HEK293 (cell line): ENCODE measurements at regions not wholly inside any gene's neighbourhood (a gene's known extent, or its start where the extent isn't known, plus 50 kb on each side); places are given as distances from the start of the nearest gene placed in this dataset.

ENCODE experiments used
- CTCF ChIA-PET: fragments of 350-600 bp; formaldehyde crosslinking; extraction: SDS; loops from one replicate; lab custom pipeline; 2021; ENCODE audit warnings: antibody characterized with exemption; lab: Yijun Ruan, JAX
- POLR2A ChIA-PET: fragments of 300-600 bp; formaldehyde crosslinking; extraction: SDS; loops from one replicate; lab custom pipeline; 2020; ENCODE audit warnings: antibody characterized with exemption, inconsistent platforms; lab: Yijun Ruan, JAX
- H3K27ac ChIP-seq: fragments of 200-500 bp; sonication (Bioruptor generic); 2 replicates; pipeline ENCODE4 v1.5.1; 2014; ENCODE audit warnings: low read depth, low read length, control low read depth, inconsistent platforms; ENCODE audit errors: extremely low read depth
- H3K36me3 ChIP-seq, 2 experiments: fragments of 200-500 bp in 1 of 2; sonication (Bioruptor generic) in 1 of 2; 1 replicate in 1 of 2; 2 replicates in 1 of 2; pipeline ENCODE4 v1.5.1; 2014 to 2017; ENCODE audit warnings: inconsistent platforms in 2 of 2, low read length in 2 of 2; ENCODE audit not compliant: control insufficient read depth in 2 of 2, insufficient read depth in 1 of 2
- H3K4me1 ChIP-seq: fragments of 200-500 bp; sonication (Bioruptor generic); 2 replicates; pipeline ENCODE4 v1.5.1; 2014; ENCODE audit warnings: mild to moderate bottlenecking, low read length, inconsistent platforms; ENCODE audit not compliant: control insufficient read depth, insufficient read depth
- H3K4me3 ChIP-seq: 2 replicates; pipeline ENCODE4 v1.5.1; 2011; ENCODE audit warnings: low read depth, mild to moderate bottlenecking, control low read depth, low read length, moderate library complexity
- H3K9me3 ChIP-seq: fragments of 200-500 bp; sonication (Bioruptor generic); 2 replicates; pipeline ENCODE4 v1.5.1; 2014; ENCODE audit warnings: low read depth, low read length, inconsistent platforms; ENCODE audit not compliant: control insufficient read depth, insufficient read depth
- BCL11A ChIP-seq: fragments of 450-650 bp; formaldehyde crosslinking; IDR thresholded peaks from 2 replicates; pipeline ENCODE4 v1.5.1; 2016; ENCODE audit warnings: low read depth, missing biosample characterization, missing genetic modification characterization
- GFI1B ChIP-seq: fragments of 450-650 bp; formaldehyde crosslinking; IDR thresholded peaks from 2 replicates; pipeline ENCODE4 v1.5.1; 2016; ENCODE audit warnings: missing biosample characterization, missing genetic modification characterization
- GLI4 ChIP-seq: fragments of 450-650 bp; formaldehyde crosslinking; IDR thresholded peaks from 2 replicates; pipeline ENCODE4 v1.5.1; 2016; ENCODE audit warnings: missing biosample characterization, missing genetic modification characterization
- MEIS1 ChIP-seq: sonication (generic); formaldehyde crosslinking; IDR thresholded peaks from 2 replicates; pipeline ENCODE4 v1.8.1; 2022; ENCODE audit warnings: missing genetic modification reagents, mild to moderate bottlenecking, borderline replicate concordance
- SP2 ChIP-seq: fragments of 450-650 bp; formaldehyde crosslinking; IDR thresholded peaks from 2 replicates; pipeline ENCODE4 v1.5.1; 2016; ENCODE audit warnings: missing biosample characterization, missing genetic modification characterization
- WT1 ChIP-seq: fragments of 450-650 bp; formaldehyde crosslinking; IDR thresholded peaks from 2 replicates; pipeline ENCODE4 v1.5.1; 2016; ENCODE audit warnings: missing biosample characterization, missing genetic modification characterization
- ZFP37 ChIP-seq: fragments of 450-650 bp; formaldehyde crosslinking; IDR thresholded peaks from 2 replicates; pipeline ENCODE4 v1.5.1; 2016; ENCODE audit warnings: missing biosample characterization, missing genetic modification characterization
- ZNF169 ChIP-seq: fragments of 450-650 bp; formaldehyde crosslinking; IDR thresholded peaks from 2 replicates; pipeline ENCODE4 v1.5.1; 2016; ENCODE audit warnings: missing biosample characterization, missing genetic modification characterization
- ZNF174 ChIP-seq: fragments of 450-650 bp; formaldehyde crosslinking; IDR thresholded peaks from 2 replicates; pipeline ENCODE4 v1.5.0; 2017; ENCODE audit warnings: missing biosample characterization, mild to moderate bottlenecking, missing genetic modification characterization
- ZNF2 ChIP-seq: fragments of 450-650 bp; formaldehyde crosslinking; IDR thresholded peaks from 2 replicates; pipeline ENCODE4 v1.5.1; 2016; ENCODE audit warnings: missing biosample characterization, missing genetic modification characterization
- ZNF23 ChIP-seq: fragments of 450-650 bp; formaldehyde crosslinking; IDR thresholded peaks from 2 replicates; pipeline ENCODE4 v1.5.1; 2016; ENCODE audit warnings: missing biosample characterization, missing genetic modification characterization, borderline replicate concordance
- ZNF248 ChIP-seq: fragments of 450-650 bp; formaldehyde crosslinking; IDR thresholded peaks from 2 replicates; pipeline ENCODE4 v1.5.1; 2017; ENCODE audit warnings: missing biosample characterization, missing genetic modification characterization
- ZNF426 ChIP-seq: fragments of 450-650 bp; formaldehyde crosslinking; IDR thresholded peaks from 2 replicates; pipeline ENCODE4 v1.5.1; 2017; ENCODE audit warnings: missing biosample characterization, missing genetic modification characterization, mild to moderate bottlenecking, inconsistent platforms, moderate library complexity
- ZNF521 ChIP-seq: fragments of 450-650 bp; formaldehyde crosslinking; IDR thresholded peaks from 2 replicates; pipeline ENCODE4 v1.5.1; 2017; ENCODE audit warnings: missing biosample characterization, mild to moderate bottlenecking, missing genetic modification characterization
- ZNF530 ChIP-seq: fragments of 450-650 bp; formaldehyde crosslinking; IDR thresholded peaks from 2 replicates; pipeline ENCODE4 v1.5.1; 2016; ENCODE audit warnings: low read depth, missing biosample characterization, missing genetic modification characterization
- ZNF558 ChIP-seq: fragments of 450-650 bp; formaldehyde crosslinking; IDR thresholded peaks from 2 replicates; pipeline ENCODE4 v1.5.1; 2016; ENCODE audit warnings: missing biosample characterization, missing genetic modification characterization
- ZNF623 ChIP-seq: fragments of 450-650 bp; formaldehyde crosslinking; IDR thresholded peaks from 2 replicates; pipeline ENCODE4 v1.5.1; 2016; ENCODE audit warnings: missing biosample characterization, missing genetic modification characterization
- ZNF701 ChIP-seq: fragments of 450-650 bp; formaldehyde crosslinking; IDR thresholded peaks from 2 replicates; pipeline ENCODE4 v1.5.1; 2016; ENCODE audit warnings: missing biosample characterization, missing genetic modification characterization
- TF ChIP-seq, protein P1 (sequence below): fragments of 450-650 bp; formaldehyde crosslinking; IDR thresholded peaks from 2 replicates; pipeline ENCODE4 v1.5.1; 2017; ENCODE audit warnings: missing biosample characterization, missing genetic modification characterization
- TF ChIP-seq, protein P2 (sequence below): fragments of 450-650 bp; formaldehyde crosslinking; IDR thresholded peaks from 2 replicates; pipeline ENCODE4 v1.5.1; 2016; ENCODE audit warnings: missing biosample characterization, missing genetic modification characterization
- TF ChIP-seq, protein P3 (sequence below): fragments of 450-650 bp; formaldehyde crosslinking; conservative IDR thresholded peaks from 2 replicates; pipeline ENCODE4 v1.5.1; 2016; ENCODE audit warnings: low read depth, missing biosample characterization, missing genetic modification characterization
- TF ChIP-seq, protein P4 (sequence below): fragments of 450-650 bp; formaldehyde crosslinking; IDR thresholded peaks from 2 replicates; pipeline ENCODE4 v1.5.1; 2016; ENCODE audit warnings: missing biosample characterization, missing genetic modification characterization
- TF ChIP-seq, protein P5 (sequence below): fragments of 450-650 bp; formaldehyde crosslinking; IDR thresholded peaks from 2 replicates; pipeline ENCODE4 v1.5.1; 2017; ENCODE audit warnings: missing biosample characterization, missing genetic modification characterization

DNA sequence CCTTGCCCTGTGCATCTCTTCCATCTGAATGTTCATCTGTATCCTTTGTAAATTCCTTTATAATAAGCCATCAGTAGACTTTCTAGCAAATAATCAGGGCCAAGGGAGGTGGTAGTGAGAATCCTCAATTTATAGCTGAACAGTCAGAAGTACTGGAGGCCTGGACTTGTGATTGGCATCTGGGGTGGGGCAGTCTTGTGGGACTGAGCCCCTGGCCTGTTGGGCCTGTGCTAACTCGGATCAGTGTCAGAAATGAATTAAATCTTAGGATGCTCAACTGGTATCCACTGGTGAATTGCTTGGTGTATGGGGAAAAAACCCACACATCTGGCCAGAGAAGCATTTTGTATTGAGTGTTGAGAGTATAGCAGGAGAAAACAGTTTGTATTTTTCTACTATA lies 481.8 kb downstream of the GLRX3 start:
- POLR2A ChIA-PET, result no interaction called here
- CTCF ChIA-PET, result interaction anchor here (0.6 kb wide), 1 partner anchor 277 kb away, joined by 8 read pairs; no protein-coding TSS in a partner anchor
- H3K36me3 ChIP-seq, result no peaks in the 10 kb centered on the region

DNA sequence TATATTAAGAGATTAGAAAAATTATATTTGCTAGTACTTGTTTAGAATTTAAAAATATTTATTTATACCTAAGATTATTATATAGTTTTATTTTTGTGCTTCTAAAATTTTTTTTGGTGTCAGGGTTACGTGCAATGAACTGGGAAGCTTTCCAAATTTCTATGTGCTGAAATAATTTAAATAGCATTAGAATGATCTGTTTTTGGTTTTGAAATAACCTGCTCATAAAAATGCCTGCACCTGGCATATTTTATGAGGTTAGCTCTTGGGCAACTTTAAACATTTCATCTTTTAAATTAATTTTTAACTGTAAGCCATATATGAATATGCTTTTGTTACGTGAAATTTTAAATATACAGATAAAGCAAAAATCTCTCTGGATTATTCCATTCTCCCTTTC lies 482.5 kb downstream of the GLRX3 start:
- H3K4me3 ChIP-seq, result no peak overlapping the region
- H3K36me3 ChIP-seq, result no peaks in the 10 kb centered on the region
- no peak overlapping the region for H3K27ac ChIP-seq
- H3K9me3 ChIP-seq, result no peaks in the 10 kb centered on the region
- ChIA-PET CTCF (interaction anchor here (0.6 kb wide), 1 partner anchor 276 kb away, joined by 8 read pairs; no protein-coding TSS in a partner anchor), POLR2A (no interaction called here)
- TF ChIP-seq ZNF426 (tag by site-specific recombination), result no peak
- TF ChIP-seq GFI1B (tag by site-specific recombination), result no peak
- TF ChIP-seq, protein P1, sequence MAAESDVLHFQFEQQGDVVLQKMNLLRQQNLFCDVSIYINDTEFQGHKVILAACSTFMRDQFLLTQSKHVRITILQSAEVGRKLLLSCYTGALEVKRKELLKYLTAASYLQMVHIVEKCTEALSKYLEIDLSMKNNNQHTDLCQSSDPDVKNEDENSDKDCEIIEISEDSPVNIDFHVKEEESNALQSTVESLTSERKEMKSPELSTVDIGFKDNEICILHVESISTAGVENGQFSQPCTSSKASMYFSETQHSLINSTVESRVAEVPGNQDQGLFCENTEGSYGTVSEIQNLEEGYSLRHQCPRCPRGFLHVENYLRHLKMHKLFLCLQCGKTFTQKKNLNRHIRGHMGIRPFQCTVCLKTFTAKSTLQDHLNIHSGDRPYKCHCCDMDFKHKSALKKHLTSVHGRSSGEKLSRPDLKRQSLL (tag by site-specific recombination), result no peak
- no peak for TF ChIP-seq ZNF701 (tag by site-specific recombination)
- TF ChIP-seq ZNF530 (tag by site-specific recombination), result no peak
- TF ChIP-seq, protein P2, sequence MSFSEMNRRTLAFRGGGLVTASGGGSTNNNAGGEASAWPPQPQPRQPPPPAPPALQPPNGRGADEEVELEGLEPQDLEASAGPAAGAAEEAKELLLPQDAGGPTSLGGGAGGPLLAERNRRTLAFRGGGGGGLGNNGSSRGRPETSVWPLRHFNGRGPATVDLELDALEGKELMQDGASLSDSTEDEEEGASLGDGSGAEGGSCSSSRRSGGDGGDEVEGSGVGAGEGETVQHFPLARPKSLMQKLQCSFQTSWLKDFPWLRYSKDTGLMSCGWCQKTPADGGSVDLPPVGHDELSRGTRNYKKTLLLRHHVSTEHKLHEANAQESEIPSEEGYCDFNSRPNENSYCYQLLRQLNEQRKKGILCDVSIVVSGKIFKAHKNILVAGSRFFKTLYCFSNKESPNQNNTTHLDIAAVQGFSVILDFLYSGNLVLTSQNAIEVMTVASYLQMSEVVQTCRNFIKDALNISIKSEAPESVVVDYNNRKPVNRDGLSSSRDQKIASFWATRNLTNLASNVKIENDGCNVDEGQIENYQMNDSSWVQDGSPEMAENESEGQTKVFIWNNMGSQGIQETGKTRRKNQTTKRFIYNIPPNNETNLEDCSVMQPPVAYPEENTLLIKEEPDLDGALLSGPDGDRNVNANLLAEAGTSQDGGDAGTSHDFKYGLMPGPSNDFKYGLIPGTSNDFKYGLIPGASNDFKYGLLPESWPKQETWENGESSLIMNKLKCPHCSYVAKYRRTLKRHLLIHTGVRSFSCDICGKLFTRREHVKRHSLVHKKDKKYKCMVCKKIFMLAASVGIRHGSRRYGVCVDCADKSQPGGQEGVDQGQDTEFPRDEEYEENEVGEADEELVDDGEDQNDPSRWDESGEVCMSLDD, result no peak
- TF ChIP-seq ZNF2, result no peak
- TF ChIP-seq MEIS1 (CRISPR knock-in tag), result no peak
- no peak for TF ChIP-seq SP2
- TF ChIP-seq ZNF521 (tag by site-specific recombination), result no peak
- no peak for TF ChIP-seq ZNF169 (tag by site-specific recombination)
- TF ChIP-seq, all 188 proteins: peak for 0
- H3K4me1 ChIP-seq, result no peaks in the 10 kb centered on the region

More for the DNA sequence above, 481.8 kb downstream of the GLRX3 start:
- H3K4me1 ChIP-seq, result no peaks in the 10 kb centered on the region
- TF ChIP-seq GLI4 (no peak), ZNF23 (tag by site-specific recombination) (no peak), BCL11A (tag by site-specific recombination) (no peak), ZNF248 (tag by site-specific recombination) (no peak), WT1 (tag by site-specific recombination) (no peak), ZNF558 (tag by site-specific recombination) (no peak), ZNF623 (tag by site-specific recombination) (no peak), ZNF174 (no peak), ZFP37 (tag by site-specific recombination) (no peak)
- TF ChIP-seq, protein P3, sequence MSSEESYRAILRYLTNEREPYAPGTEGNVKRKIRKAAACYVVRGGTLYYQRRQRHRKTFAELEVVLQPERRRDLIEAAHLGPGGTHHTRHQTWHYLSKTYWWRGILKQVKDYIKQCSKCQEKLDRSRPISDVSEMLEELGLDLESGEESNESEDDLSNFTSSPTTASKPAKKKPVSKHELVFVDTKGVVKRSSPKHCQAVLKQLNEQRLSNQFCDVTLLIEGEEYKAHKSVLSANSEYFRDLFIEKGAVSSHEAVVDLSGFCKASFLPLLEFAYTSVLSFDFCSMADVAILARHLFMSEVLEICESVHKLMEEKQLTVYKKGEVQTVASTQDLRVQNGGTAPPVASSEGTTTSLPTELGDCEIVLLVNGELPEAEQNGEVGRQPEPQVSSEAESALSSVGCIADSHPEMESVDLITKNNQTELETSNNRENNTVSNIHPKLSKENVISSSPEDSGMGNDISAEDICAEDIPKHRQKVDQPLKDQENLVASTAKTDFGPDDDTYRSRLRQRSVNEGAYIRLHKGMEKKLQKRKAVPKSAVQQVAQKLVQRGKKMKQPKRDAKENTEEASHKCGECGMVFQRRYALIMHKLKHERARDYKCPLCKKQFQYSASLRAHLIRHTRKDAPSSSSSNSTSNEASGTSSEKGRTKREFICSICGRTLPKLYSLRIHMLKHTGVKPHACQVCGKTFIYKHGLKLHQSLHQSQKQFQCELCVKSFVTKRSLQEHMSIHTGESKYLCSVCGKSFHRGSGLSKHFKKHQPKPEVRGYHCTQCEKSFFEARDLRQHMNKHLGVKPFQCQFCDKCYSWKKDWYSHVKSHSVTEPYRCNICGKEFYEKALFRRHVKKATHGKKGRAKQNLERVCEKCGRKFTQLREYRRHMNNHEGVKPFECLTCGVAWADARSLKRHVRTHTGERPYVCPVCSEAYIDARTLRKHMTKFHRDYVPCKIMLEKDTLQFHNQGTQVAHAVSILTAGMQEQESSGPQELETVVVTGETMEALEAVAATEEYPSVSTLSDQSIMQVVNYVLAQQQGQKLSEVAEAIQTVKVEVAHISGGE (tag by site-specific recombination), result no peak
- TF ChIP-seq, protein P4, sequence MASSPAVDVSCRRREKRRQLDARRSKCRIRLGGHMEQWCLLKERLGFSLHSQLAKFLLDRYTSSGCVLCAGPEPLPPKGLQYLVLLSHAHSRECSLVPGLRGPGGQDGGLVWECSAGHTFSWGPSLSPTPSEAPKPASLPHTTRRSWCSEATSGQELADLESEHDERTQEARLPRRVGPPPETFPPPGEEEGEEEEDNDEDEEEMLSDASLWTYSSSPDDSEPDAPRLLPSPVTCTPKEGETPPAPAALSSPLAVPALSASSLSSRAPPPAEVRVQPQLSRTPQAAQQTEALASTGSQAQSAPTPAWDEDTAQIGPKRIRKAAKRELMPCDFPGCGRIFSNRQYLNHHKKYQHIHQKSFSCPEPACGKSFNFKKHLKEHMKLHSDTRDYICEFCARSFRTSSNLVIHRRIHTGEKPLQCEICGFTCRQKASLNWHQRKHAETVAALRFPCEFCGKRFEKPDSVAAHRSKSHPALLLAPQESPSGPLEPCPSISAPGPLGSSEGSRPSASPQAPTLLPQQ, result no peak
- TF ChIP-seq, protein P5, sequence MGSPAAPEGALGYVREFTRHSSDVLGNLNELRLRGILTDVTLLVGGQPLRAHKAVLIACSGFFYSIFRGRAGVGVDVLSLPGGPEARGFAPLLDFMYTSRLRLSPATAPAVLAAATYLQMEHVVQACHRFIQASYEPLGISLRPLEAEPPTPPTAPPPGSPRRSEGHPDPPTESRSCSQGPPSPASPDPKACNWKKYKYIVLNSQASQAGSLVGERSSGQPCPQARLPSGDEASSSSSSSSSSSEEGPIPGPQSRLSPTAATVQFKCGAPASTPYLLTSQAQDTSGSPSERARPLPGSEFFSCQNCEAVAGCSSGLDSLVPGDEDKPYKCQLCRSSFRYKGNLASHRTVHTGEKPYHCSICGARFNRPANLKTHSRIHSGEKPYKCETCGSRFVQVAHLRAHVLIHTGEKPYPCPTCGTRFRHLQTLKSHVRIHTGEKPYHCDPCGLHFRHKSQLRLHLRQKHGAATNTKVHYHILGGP (tag by site-specific recombination), result no peak
- H3K4me3 ChIP-seq, result no peak overlapping the region
- no peak overlapping the region for H3K27ac ChIP-seq
- H3K9me3 ChIP-seq, result no peaks in the 10 kb centered on the region
